Hepatic stellate cell (primary cell): ENCODE measurements at regions not wholly inside any gene's neighbourhood (a gene's known extent, or its start where the extent isn't known, plus 50 kb on each side); places are given as distances from the start of the nearest gene placed in this dataset.

Experiments
- DNase-seq: peaks from one replicate; pipeline ENCODE4 v3.0.0; 2011; ENCODE audit warnings: low spot score

- DNase-seq, result no peak
Observed at GRCh38 chr6:145020543-145020942, 714.8 kb downstream of the EPM2A start.

GRCh38 chr6:145022199-145022796, 713.0 kb downstream of the EPM2A start:
- DNase-seq, result no peak

GRCh38 chr6:145023116-145023726, 712.1 kb downstream of the EPM2A start:
- no peak for DNase-seq

GRCh38 chr6:145025488-145025887, 709.8 kb downstream of the EPM2A start:
- DNase-seq, result no peak

- DNase-seq, result no peak
Observed at GRCh38 chr6:145026267-145026679, 709.0 kb downstream of the EPM2A start.

- DNase-seq, result peak; percentile 19
Observed at GRCh38 chr6:145028144-145028818, 707.0 kb downstream of the EPM2A start.

GRCh38 chr6:145031001-145031400, 704.3 kb downstream of the EPM2A start:
- no peak for DNase-seq

- DNase-seq, result no peak
Observed at GRCh38 chr6:145031962-145032361, 703.4 kb downstream of the EPM2A start.

- no peak for DNase-seq
Observed at GRCh38 chr6:145032562-145033145, 702.7 kb downstream of the EPM2A start.

- DNase-seq, result no peak
Observed at GRCh38 chr6:145034664-145035063, 700.7 kb downstream of the EPM2A start.

- DNase-seq, result no peak
Observed at GRCh38 chr6:145036236-145036635, 699.1 kb downstream of the EPM2A start.

- DNase-seq, result no peak
Observed at GRCh38 chr6:145036848-145037567, 698.3 kb downstream of the EPM2A start.

GRCh38 chr6:145042559-145042958, 692.8 kb downstream of the EPM2A start:
- no peak for DNase-seq

GRCh38 chr6:145043926-145044500, 691.3 kb downstream of the EPM2A start:
- no peak for DNase-seq

GRCh38 chr6:145044641-145045246, 690.6 kb downstream of the EPM2A start:
- DNase-seq, result peak; percentile 36

- DNase-seq, result no peak
Observed at GRCh38 chr6:145045582-145045981, 689.7 kb downstream of the EPM2A start.

- no peak for DNase-seq
Observed at GRCh38 chr6:145047891-145048290, 687.4 kb downstream of the EPM2A start.

GRCh38 chr6:145051661-145052060, 683.7 kb downstream of the EPM2A start:
- DNase-seq, result no peak

- no peak for DNase-seq
Observed at GRCh38 chr6:145055567-145055966, 679.8 kb downstream of the EPM2A start.

GRCh38 chr6:145060714-145061113, 674.6 kb downstream of the EPM2A start:
- no peak for DNase-seq

- no peak for DNase-seq
Observed at GRCh38 chr6:145063091-145063490, 672.2 kb downstream of the EPM2A start.

- DNase-seq, result no peak
Observed at GRCh38 chr6:145067430-145067829, 667.9 kb downstream of the EPM2A start.
